ENCODE measurements at regions not wholly inside any gene's neighbourhood (a gene's known extent, or its start where the extent isn't known, plus 50 kb on each side); places are given as distances from the start of the nearest gene placed in this dataset.

GRCh38 chr3:17949101-17949500, 206.7 kb upstream of the TBC1D5 start:
- no peak for DNase-seq
- WGBS, 5 donors, result 38 to 49% (median 44%) methylated on average over 6 of the region's 6 CpGs
- intact Hi-C loops (cut with DNase I; ENCODE audit: low total_unique reads), result no loop called here

GRCh38 chr3:17947833-17948232, 205.4 kb upstream of the TBC1D5 start:
- Histone ChIP-seq H3K9me3 (no peaks in the 10 kb centered on the region), H3K4me3 (no peak overlapping the region), H3K4me1 (no peaks in the 10 kb centered on the region), H3K27me3 (no peaks in the 10 kb centered on the region), H3K36me3 (no peaks in the 10 kb centered on the region), H3K27ac (no peak overlapping the region)
- TF ChIP-seq CTCF (IDR thresholded peaks at IDR 0.05), result no peak
- TF ChIP-seq EP300 (IDR thresholded peaks at IDR 0.05), result no peak
- no peak for TF ChIP-seq POLR2A (IDR thresholded peaks at IDR 0.05)
- TF ChIP-seq POLR2AphosphoS5 (IDR thresholded peaks at IDR 0.05), result no peak
- intact Hi-C loops (cut with DNase I; ENCODE audit: low total_unique reads), result no loop called here
- no peak for DNase-seq

More at GRCh38 chr3:17949101-17949500, 206.7 kb upstream of the TBC1D5 start:
- H3K27me3 ChIP-seq, result no peaks in the 10 kb centered on the region
- H3K4me1 ChIP-seq, result no peaks in the 10 kb centered on the region
- H3K4me3 ChIP-seq, result no peak overlapping the region
- H3K9me3 ChIP-seq, result no peaks in the 10 kb centered on the region
- H3K36me3 ChIP-seq, result no peaks in the 10 kb centered on the region
- H3K27ac ChIP-seq, result no peak overlapping the region
- no peak for TF ChIP-seq POLR2A (IDR thresholded peaks at IDR 0.05)
- no peak for TF ChIP-seq CTCF (IDR thresholded peaks at IDR 0.05)

GRCh38 chr3:17946619-17947018, 204.2 kb upstream of the TBC1D5 start:
- Histone ChIP-seq H3K27ac (no peak overlapping the region), H3K9me3 (no peaks in the 10 kb centered on the region), H3K27me3 (no peaks in the 10 kb centered on the region), H3K4me1 (no peaks in the 10 kb centered on the region), H3K4me3 (no peak overlapping the region), H3K36me3 (no peaks in the 10 kb centered on the region)
- no peak for DNase-seq
- 45 to 71% (median 62%) methylated on average over 6 of the region's 6 CpGs for WGBS, 5 donors
- TF ChIP-seq POLR2A (IDR thresholded peaks at IDR 0.05), result no peak
- TF ChIP-seq EP300 (IDR thresholded peaks at IDR 0.05), result no peak
- TF ChIP-seq POLR2AphosphoS5 (IDR thresholded peaks at IDR 0.05), result no peak
- no peak for TF ChIP-seq CTCF (IDR thresholded peaks at IDR 0.05)
- intact Hi-C loops (cut with DNase I; ENCODE audit: low total_unique reads), result no loop called here

- no peak for TF ChIP-seq POLR2A (IDR thresholded peaks at IDR 0.05)
- no peak for TF ChIP-seq CTCF (IDR thresholded peaks at IDR 0.05)
- TF ChIP-seq EP300 (IDR thresholded peaks at IDR 0.05), result no peak
- TF ChIP-seq POLR2AphosphoS5 (IDR thresholded peaks at IDR 0.05), result no peak
- intact Hi-C loops (cut with DNase I; ENCODE audit: low total_unique reads), result no loop called here
Measured at GRCh38 chr3:17945799-17946399, 203.5 kb upstream of the TBC1D5 start.

More at GRCh38 chr3:17945799-17946399, 203.5 kb upstream of the TBC1D5 start:
- no peaks in the 10 kb centered on the region for H3K27me3 ChIP-seq
- H3K4me1 ChIP-seq, result no peaks in the 10 kb centered on the region
- no peak overlapping the region for H3K27ac ChIP-seq
- no peaks in the 10 kb centered on the region for H3K9me3 ChIP-seq
- no peak overlapping the region for H3K4me3 ChIP-seq
- DNase-seq, result no peak
- H3K36me3 ChIP-seq, result no peaks in the 10 kb centered on the region
- WGBS, 5 donors, result 70 to 87% (median 77%) methylated on average over 6 of the region's 6 CpGs

Measured in stomach (tissue), 8 donors.